ENCODE measurements at regions not wholly inside any gene's neighbourhood (a gene's known extent, or its start where the extent isn't known, plus 50 kb on each side); places are given as distances from the start of the nearest gene placed in this dataset.
"Not testable (repeated sequence)": the region's sequence is repeated elsewhere in the genome, so short reads cannot be mapped to it uniquely, and the experiment has no call there.

- Histone ChIP-seq H3K36me3 (no peaks in the 10 kb centered on the region), H3K27ac (no peak overlapping the region), H3K4me1 (no peaks in the 10 kb centered on the region), H3K27me3 (no peaks in the 10 kb centered on the region), H3K9me3 (no peaks in the 10 kb centered on the region), H3K4me3 (no peak overlapping the region)
- no peak for TF ChIP-seq EP300 (IDR thresholded peaks at IDR 0.05)
- WGBS, result 88% methylated on average over 4 of the region's 4 CpGs
- no peak for DNase-seq (ENCODE audit: low spot score in 2 of 2)
Observed at GRCh38 chr2:11944311-11944710, 197.9 kb downstream of the LPIN1 start.

DNA sequence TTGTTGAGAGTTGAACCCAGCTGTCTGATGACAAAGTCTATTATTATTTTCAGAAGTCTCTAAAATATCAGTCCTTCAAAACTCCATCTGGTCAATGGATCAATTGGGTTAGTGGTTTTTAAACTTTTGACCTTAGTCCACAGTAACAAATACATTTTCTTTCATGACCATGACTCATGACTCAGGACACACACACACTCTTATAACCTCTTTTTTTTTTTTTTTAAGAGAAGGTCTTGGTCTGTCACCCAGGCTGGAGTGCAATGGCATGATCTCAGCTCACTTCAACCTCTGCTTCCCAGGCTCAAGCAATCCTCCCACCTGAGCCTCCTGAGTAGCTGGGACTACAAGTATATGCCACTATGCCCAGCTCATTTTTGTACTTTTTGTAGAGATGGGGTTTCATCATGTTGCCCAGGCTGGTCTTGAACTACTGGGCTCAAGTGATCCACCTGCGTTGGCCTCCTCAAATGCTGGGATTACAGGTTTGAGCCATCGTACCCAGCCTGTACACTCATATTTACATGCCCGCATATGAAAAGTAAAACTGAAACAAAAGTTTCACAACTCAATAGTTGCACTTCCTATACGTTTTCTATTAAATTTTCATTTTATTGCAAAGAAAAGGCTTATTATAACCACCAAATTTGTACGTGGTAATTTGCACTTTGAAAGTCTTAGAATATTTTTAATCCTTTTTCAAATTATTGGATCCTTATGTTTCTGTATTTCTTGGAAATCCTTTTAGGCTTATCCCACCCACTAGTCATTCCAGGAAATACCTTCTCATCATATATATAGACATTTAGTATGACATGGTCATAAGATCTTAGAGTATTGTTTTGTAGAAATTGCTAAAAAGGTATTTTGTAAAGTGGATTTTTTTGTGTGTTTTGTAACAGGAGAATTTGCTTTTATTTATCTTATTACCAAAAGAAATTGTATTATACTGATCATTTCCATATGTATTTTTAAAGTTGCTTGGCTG, 199.0 kb downstream of the LPIN1 start:
- Histone ChIP-seq H3K27me3 (no peaks in the 10 kb centered on the region), H3K9me3 (no peaks in the 10 kb centered on the region), H3K27ac (no peak overlapping the region), H3K4me3 (no peak overlapping the region), H3K36me3 (no peaks in the 10 kb centered on the region), H3K4me1 (no peaks in the 10 kb centered on the region)
- DNase-seq (ENCODE audit: low spot score in 2 of 2), result no peak
- 71% methylated on average over 5 of the region's 5 CpGs for WGBS
- TF ChIP-seq POLR2A (IDR thresholded peaks at IDR 0.05), result no peak
- no peak for TF ChIP-seq EP300 (IDR thresholded peaks at IDR 0.05)
- no peak for TF ChIP-seq POLR2AphosphoS5 (IDR thresholded peaks at IDR 0.05)
- TF ChIP-seq, protein P1, sequence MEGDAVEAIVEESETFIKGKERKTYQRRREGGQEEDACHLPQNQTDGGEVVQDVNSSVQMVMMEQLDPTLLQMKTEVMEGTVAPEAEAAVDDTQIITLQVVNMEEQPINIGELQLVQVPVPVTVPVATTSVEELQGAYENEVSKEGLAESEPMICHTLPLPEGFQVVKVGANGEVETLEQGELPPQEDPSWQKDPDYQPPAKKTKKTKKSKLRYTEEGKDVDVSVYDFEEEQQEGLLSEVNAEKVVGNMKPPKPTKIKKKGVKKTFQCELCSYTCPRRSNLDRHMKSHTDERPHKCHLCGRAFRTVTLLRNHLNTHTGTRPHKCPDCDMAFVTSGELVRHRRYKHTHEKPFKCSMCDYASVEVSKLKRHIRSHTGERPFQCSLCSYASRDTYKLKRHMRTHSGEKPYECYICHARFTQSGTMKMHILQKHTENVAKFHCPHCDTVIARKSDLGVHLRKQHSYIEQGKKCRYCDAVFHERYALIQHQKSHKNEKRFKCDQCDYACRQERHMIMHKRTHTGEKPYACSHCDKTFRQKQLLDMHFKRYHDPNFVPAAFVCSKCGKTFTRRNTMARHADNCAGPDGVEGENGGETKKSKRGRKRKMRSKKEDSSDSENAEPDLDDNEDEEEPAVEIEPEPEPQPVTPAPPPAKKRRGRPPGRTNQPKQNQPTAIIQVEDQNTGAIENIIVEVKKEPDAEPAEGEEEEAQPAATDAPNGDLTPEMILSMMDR (IDR thresholded peaks at IDR 0.05), result no peak

GRCh38 chr2:11947956-11948355, 201.5 kb downstream of the LPIN1 start:
- H3K4me3 ChIP-seq, result no peak overlapping the region
- WGBS, result 89% methylated on average over 4 of the region's 4 CpGs
- TF ChIP-seq POLR2AphosphoS5 (IDR thresholded peaks at IDR 0.05) (no peak), POLR2A (IDR thresholded peaks at IDR 0.05) (no peak), EP300 (IDR thresholded peaks at IDR 0.05) (no peak)
- TF ChIP-seq, protein P1 (IDR thresholded peaks at IDR 0.05), result no peak
- peaks cover 3% of the 10 kb centered on the region for H3K4me1 ChIP-seq
- H3K27me3 ChIP-seq, result no peaks in the 10 kb centered on the region
- no peak for DNase-seq (ENCODE audit: low spot score in 2 of 2)
- no peak overlapping the region for H3K27ac ChIP-seq
- H3K9me3 ChIP-seq, result no peaks in the 10 kb centered on the region
- no peaks in the 10 kb centered on the region for H3K36me3 ChIP-seq

DNA sequence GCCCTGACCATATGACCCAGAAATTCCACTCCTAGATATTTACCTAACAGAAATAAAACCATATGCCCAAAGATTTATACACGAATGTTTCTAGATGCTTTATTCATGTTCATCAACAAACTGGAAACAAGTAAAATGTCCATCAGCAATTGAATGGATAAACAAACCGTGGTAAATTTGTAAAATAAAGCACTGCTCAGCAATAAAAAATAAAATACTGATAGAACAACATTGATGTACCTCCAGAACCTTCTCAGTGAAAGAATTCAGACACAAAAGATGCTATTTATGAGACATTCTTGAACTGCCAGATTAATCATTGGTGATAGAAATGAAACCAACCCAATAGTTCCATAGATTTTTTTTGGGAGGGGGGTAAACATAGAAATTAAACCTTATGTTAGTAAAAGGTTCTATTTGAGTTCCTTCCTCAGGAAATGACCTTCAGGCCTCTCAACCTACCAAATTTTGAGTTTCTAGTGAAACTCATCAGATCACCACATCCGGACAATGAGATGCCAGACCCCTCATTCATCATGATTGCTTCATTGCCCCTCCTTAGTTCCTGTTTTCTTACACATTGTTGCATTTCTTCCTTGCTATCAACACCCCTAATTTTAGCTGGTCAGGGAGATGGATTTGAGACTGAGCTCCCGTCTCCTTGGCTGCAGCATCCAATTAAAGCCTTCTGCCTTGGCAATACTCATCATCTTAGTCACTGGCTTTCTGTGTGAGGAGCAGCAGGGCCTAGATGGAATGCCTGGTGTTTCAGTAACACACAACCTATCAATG, 203.5 kb downstream of the LPIN1 start:
- Histone ChIP-seq H3K27ac (no peak overlapping the region), H3K4me1 (peaks cover 3% of the 10 kb centered on the region), H3K36me3 (no peaks in the 10 kb centered on the region), H3K9me3 (no peaks in the 10 kb centered on the region), H3K27me3 (no peaks in the 10 kb centered on the region), H3K4me3 (no peak overlapping the region)
- 81% methylated on average over 4 of the region's 4 CpGs for WGBS
- DNase-seq (ENCODE audit: low spot score in 2 of 2), result no peak
- TF ChIP-seq EP300 (IDR thresholded peaks at IDR 0.05) (no peak), POLR2AphosphoS5 (IDR thresholded peaks at IDR 0.05) (no peak), POLR2A (IDR thresholded peaks at IDR 0.05) (no peak)
- TF ChIP-seq, protein P1 (IDR thresholded peaks at IDR 0.05), result no peak

- Histone ChIP-seq H3K36me3 (no peaks in the 10 kb centered on the region), H3K27me3 (no peaks in the 10 kb centered on the region), H3K4me3 (no peak overlapping the region), H3K4me1 (peaks cover 8% of the 10 kb centered on the region), H3K27ac (no peak overlapping the region), H3K9me3 (no peaks in the 10 kb centered on the region)
- 54% methylated on average over 2 of the region's 2 CpGs for WGBS
- DNase-seq (ENCODE audit: low spot score in 2 of 2), result no peak
- TF ChIP-seq EP300 (IDR thresholded peaks at IDR 0.05) (no peak), POLR2A (IDR thresholded peaks at IDR 0.05) (no peak), POLR2AphosphoS5 (IDR thresholded peaks at IDR 0.05) (no peak)
- TF ChIP-seq, protein P1 (IDR thresholded peaks at IDR 0.05), result no peak
Observed at GRCh38 chr2:11950896-11951295, 204.5 kb downstream of the LPIN1 start.

DNA sequence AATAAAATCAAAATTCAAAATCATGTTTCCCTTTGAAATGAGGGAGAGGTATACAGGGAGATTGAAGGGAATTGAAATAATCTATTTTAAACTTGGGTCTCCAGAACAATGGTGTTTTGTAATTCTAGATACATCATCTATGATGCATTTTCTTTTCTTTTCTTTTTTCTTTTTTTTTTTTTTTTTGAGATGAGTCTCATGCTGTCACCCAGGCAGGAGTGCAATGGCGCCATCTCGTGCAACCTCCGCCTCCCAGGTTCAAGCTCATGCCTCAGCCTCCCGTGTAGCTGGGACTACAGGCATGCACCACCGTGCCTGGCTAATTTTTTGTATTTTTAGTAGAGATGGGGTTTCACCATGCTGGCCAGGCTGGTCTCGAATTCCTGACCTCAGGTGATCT, 205.1 kb downstream of the LPIN1 start:
- not testable (repeated sequence) for H3K36me3 ChIP-seq; DNase-seq (ENCODE audit: low spot score in 2 of 2); H3K27me3 ChIP-seq; H3K27ac ChIP-seq; H3K9me3 ChIP-seq; H3K4me3 ChIP-seq
- H3K4me1 ChIP-seq, result peaks cover 10% of the 10 kb centered on the region
- 86% methylated on average over 6 of the region's 6 CpGs for WGBS

Measured in suprapubic skin (tissue), 4 donors.